Liver (tissue), 8 donors: ENCODE measurements at regions not wholly inside any gene's neighbourhood (a gene's known extent, or its start where the extent isn't known, plus 50 kb on each side); places are given as distances from the start of the nearest gene placed in this dataset.

Experiments
- DNase-seq: peaks from one replicate; pipeline ENCODE4 v3.0.0-alpha.2; 2017; ENCODE audit warnings: low spot score
- H3K27ac ChIP-seq, 2 donors: one replicate each; pipeline ENCODE4 v1.7.0; 2013; ENCODE audit warnings: inconsistent platforms in 2 of 2, low read length in 2 of 2, control low read depth in 1 of 2, low read depth in 1 of 2, mild to moderate bottlenecking in 1 of 2
- H3K27me3 ChIP-seq, 4 donors: one replicate each; pipeline versions ENCODE4 v1.6.1 to v1.7.0; 2013; ENCODE audit warnings: low read length in 3 of 4, inconsistent platforms in 1 of 4, mild to moderate bottlenecking in 1 of 4, moderate library complexity in 1 of 4; ENCODE audit not compliant: control insufficient read depth in 4 of 4, insufficient read depth in 4 of 4
- H3K36me3 ChIP-seq, 4 donors: one replicate each; pipeline versions ENCODE4 v1.6.1 to v1.7.0; 2013; ENCODE audit warnings: low read length in 3 of 4, mild to moderate bottlenecking in 3 of 4, low read depth in 1 of 4, moderate library complexity in 1 of 4; ENCODE audit not compliant: control insufficient read depth in 4 of 4, insufficient read depth in 3 of 4
- H3K4me1 ChIP-seq, 4 donors: one replicate each; pipeline versions ENCODE4 v1.6.1 to v1.7.0; 2013; ENCODE audit warnings: low read length in 3 of 4, mild to moderate bottlenecking in 3 of 4, moderate library complexity in 1 of 4; ENCODE audit not compliant: control insufficient read depth in 4 of 4, insufficient read depth in 4 of 4
- H3K4me3 ChIP-seq, 3 donors: one replicate each; pipeline versions ENCODE4 v1.6.1 to v1.7.0; 2013; ENCODE audit warnings: low read length in 3 of 3, control low read depth in 1 of 3, low read depth in 1 of 3, mild to moderate bottlenecking in 1 of 3
- H3K9ac ChIP-seq, 2 donors: one replicate each; pipeline ENCODE4 v1.7.0; 2013; ENCODE audit warnings: low read length in 2 of 2, mild to moderate bottlenecking in 2 of 2, moderate library complexity in 2 of 2, control low read depth in 1 of 2, low read depth in 1 of 2
- H3K9me3 ChIP-seq, 4 donors: one replicate each; pipeline versions ENCODE4 v1.6.1 to v1.7.0; 2013; ENCODE audit warnings: low read length in 3 of 4; ENCODE audit not compliant: control insufficient read depth in 4 of 4
- ATF3 ChIP-seq: IDR thresholded peaks from 2 replicates; pipeline ENCODE4 v1.6.1; 2016; ENCODE audit warnings: antibody characterized with exemption
- CTCF ChIP-seq: fragments of 150-350 bp; IDR thresholded peaks from 2 replicates; pipeline ENCODE4 v1.5.1; 2017; ENCODE audit warnings: improper control_type of control experiment, low read depth, low read length; ENCODE audit not compliant: missing input control
- EGR1 ChIP-seq, 2 donors: IDR thresholded peaks; 2 replicates each; pipeline ENCODE4 v1.6.1; 2016 to 2018; ENCODE audit warnings: antibody characterized with exemption in 2 of 2, low read depth in 2 of 2
- FOXA1 ChIP-seq: IDR thresholded peaks from 2 replicates; pipeline ENCODE4 v1.6.1; 2016; ENCODE audit warnings: antibody characterized with exemption
- FOXA2 ChIP-seq: IDR thresholded peaks from 2 replicates; pipeline ENCODE4 v1.6.1; 2016; ENCODE audit warnings: antibody characterized with exemption
- GABPA ChIP-seq, 2 donors: IDR thresholded peaks in 1 of 2; conservative IDR thresholded peaks in 1 of 2; 2 replicates each; pipeline ENCODE4 v1.6.1; 2016; ENCODE audit warnings: antibody characterized with exemption in 2 of 2, mild to moderate bottlenecking in 1 of 2, moderate library complexity in 1 of 2
- HNF4A ChIP-seq, 2 donors: conservative IDR thresholded peaks; 2 replicates each; pipeline ENCODE4 v1.6.1; 2016; ENCODE audit warnings: antibody characterized with exemption in 2 of 2, mild to moderate bottlenecking in 2 of 2
- HNF4G ChIP-seq: IDR thresholded peaks from 2 replicates; pipeline ENCODE4 v1.6.1; 2016; ENCODE audit warnings: antibody characterized with exemption
- JUND ChIP-seq, 2 donors: IDR thresholded peaks; 2 replicates each; pipeline ENCODE4 v1.6.1; 2016; ENCODE audit warnings: antibody characterized with exemption in 2 of 2
- MAX ChIP-seq: IDR thresholded peaks from 2 replicates; pipeline ENCODE4 v1.6.1; 2016; ENCODE audit warnings: antibody characterized with exemption
- NR2F2 ChIP-seq: IDR thresholded peaks from 2 replicates; pipeline ENCODE4 v1.6.1; 2016; ENCODE audit warnings: antibody characterized with exemption
- RAD21 ChIP-seq, 2 donors: IDR thresholded peaks; 2 replicates each; pipeline ENCODE4 v1.6.1; 2016; ENCODE audit warnings: antibody characterized with exemption in 2 of 2, mild to moderate bottlenecking in 2 of 2
- REST ChIP-seq: IDR thresholded peaks from 2 replicates; pipeline ENCODE4 v1.6.1; 2016; ENCODE audit warnings: antibody characterized with exemption, mild to moderate bottlenecking
- RXRA ChIP-seq, 2 donors: IDR thresholded peaks; 2 replicates each; pipeline ENCODE4 v1.6.1; 2017 to 2018; ENCODE audit warnings: antibody characterized with exemption in 2 of 2, mild to moderate bottlenecking in 1 of 2
- SP1 ChIP-seq: IDR thresholded peaks from 2 replicates; pipeline ENCODE4 v1.6.1; 2018; ENCODE audit warnings: antibody characterized with exemption, mild to moderate bottlenecking
- TAF1 ChIP-seq: conservative IDR thresholded peaks from 2 replicates; pipeline ENCODE4 v1.6.1; 2016; ENCODE audit warnings: antibody characterized with exemption, mild to moderate bottlenecking
- YY1 ChIP-seq: IDR thresholded peaks from 2 replicates; pipeline ENCODE4 v1.6.1; 2016; ENCODE audit warnings: antibody characterized with exemption, mild to moderate bottlenecking
- ZBTB33 ChIP-seq: IDR thresholded peaks from 2 replicates; pipeline ENCODE4 v1.6.1; 2016; ENCODE audit warnings: antibody characterized with exemption
- WGBS: extraction: QIAGEN DNeasy Blood & Tissue Kit; methylation state at CpG from one replicate; pipeline ENCODE4 v1.1.7; 2013; 5-methylcytosine and 5-hydroxymethylcytosine counted together
- donor health status: healthy.
- donor health status: healthy.
- donor health status: healthy.
- donor health status: healthy.
- donor health status: healthy.

- Histone ChIP-seq H3K9me3 (no peaks in the 10 kb centered on the region), H3K36me3 (no peaks in the 10 kb centered on the region), H3K27ac (no peak overlapping the region), H3K4me1 (peaks cover 0 to 2% (median 0%) of the 10 kb centered on the region in 4 donors), H3K27me3 (peaks cover 0 to 23% (median 4%) of the 10 kb centered on the region in 4 donors), H3K4me3 (no peak overlapping the region), H3K9ac (no peak overlapping the region)
- TF ChIP-seq SP1: no peak
- no peak for TF ChIP-seq GABPA (IDR thresholded peaks at IDR 0.05 in 1 of 2, conservative IDR thresholded peaks at IDR 0.05 in 1 of 2)
- TF ChIP-seq TAF1: no peak
- no peak for TF ChIP-seq YY1
- TF ChIP-seq EGR1 (IDR thresholded peaks at IDR 0.05; ENCODE audit: low read depth in 2 of 2): no peak
- TF ChIP-seq FOXA1: no peak
- TF ChIP-seq FOXA2: no peak
- peak; percentile 85 to 93 for TF ChIP-seq RAD21 (IDR thresholded peaks at IDR 0.05)
- no peak for TF ChIP-seq NR2F2
- no peak for TF ChIP-seq HNF4A (conservative IDR thresholded peaks at IDR 0.05)
- no peak for TF ChIP-seq REST
- TF ChIP-seq MAX: no peak
- TF ChIP-seq CTCF: peak; percentile 76
- no peak for DNase-seq
- WGBS: 3% methylated on average over 9 of the region's 9 CpGs
These were observed 217.6 kb downstream of the ARRDC4 start for GRCh38 chr15:98177966-98178592.

GRCh38 chr15:98178861-98179260 is 218.4 kb downstream of the ARRDC4 start:
- Histone ChIP-seq H3K4me1 (peaks cover 0 to 2% (median 0%) of the 10 kb centered on the region in 4 donors), H3K9me3 (no peaks in the 10 kb centered on the region), H3K9ac (no peak overlapping the region), H3K36me3 (no peaks in the 10 kb centered on the region), H3K4me3 (no peak overlapping the region), H3K27me3 (peaks cover 0 to 26% (median 4%) of the 10 kb centered on the region in 4 donors), H3K27ac (no peak overlapping the region)
- TF ChIP-seq FOXA2 (no peak), HNF4A (conservative IDR thresholded peaks at IDR 0.05) (no peak), RAD21 (IDR thresholded peaks at IDR 0.05) (no peak), RXRA (IDR thresholded peaks at IDR 0.05) (no peak), ATF3 (no peak), MAX (no peak), EGR1 (IDR thresholded peaks at IDR 0.05; ENCODE audit: low read depth in 2 of 2) (no peak), ZBTB33 (no peak), NR2F2 (no peak), TAF1 (no peak), JUND (IDR thresholded peaks at IDR 0.05) (no peak), GABPA (IDR thresholded peaks at IDR 0.05 in 1 of 2, conservative IDR thresholded peaks at IDR 0.05 in 1 of 2) (no peak), CTCF (no peak), FOXA1 (no peak), HNF4G (no peak), YY1 (no peak)
- 41% methylated on average over 7 of the region's 7 CpGs for WGBS
- no peak for DNase-seq
